GM13977 (cell line): ENCODE measurements at regions not wholly inside any gene's neighbourhood (a gene's known extent, or its start where the extent isn't known, plus 50 kb on each side); places are given as distances from the start of the nearest gene placed in this dataset.

ENCODE experiments used
- DNase-seq: peaks from one replicate; pipeline ENCODE4 v3.0.0; 2012; ENCODE audit warnings: low spot score
- in situ Hi-C: fragments of 300-500 bp; cut with MboI; formaldehyde crosslinking; loops from one replicate; pipeline ENCODE4 v1.12.0; 2022; ENCODE audit warnings: low sequenced_read_pairs, low pct_unique_long_range_greater_than_20kb, mixed read lengths, inconsistent platforms; ENCODE audit not compliant: unreplicated experiment
- TF ChIP-seq, protein P1 (sequence below): IDR thresholded peaks from 2 replicates; pipeline ENCODE4 v1.5.1; 2012; ENCODE audit warnings: mild to moderate bottlenecking, control low read depth; ENCODE audit not compliant: insufficient read depth; ENCODE audit errors: extremely low read depth, missing control alignments

GRCh38 chr5:92380069-92380770, 997.1 kb upstream of the ARRDC3 start:
- TF ChIP-seq, protein P1, sequence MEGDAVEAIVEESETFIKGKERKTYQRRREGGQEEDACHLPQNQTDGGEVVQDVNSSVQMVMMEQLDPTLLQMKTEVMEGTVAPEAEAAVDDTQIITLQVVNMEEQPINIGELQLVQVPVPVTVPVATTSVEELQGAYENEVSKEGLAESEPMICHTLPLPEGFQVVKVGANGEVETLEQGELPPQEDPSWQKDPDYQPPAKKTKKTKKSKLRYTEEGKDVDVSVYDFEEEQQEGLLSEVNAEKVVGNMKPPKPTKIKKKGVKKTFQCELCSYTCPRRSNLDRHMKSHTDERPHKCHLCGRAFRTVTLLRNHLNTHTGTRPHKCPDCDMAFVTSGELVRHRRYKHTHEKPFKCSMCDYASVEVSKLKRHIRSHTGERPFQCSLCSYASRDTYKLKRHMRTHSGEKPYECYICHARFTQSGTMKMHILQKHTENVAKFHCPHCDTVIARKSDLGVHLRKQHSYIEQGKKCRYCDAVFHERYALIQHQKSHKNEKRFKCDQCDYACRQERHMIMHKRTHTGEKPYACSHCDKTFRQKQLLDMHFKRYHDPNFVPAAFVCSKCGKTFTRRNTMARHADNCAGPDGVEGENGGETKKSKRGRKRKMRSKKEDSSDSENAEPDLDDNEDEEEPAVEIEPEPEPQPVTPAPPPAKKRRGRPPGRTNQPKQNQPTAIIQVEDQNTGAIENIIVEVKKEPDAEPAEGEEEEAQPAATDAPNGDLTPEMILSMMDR = no peak
- in situ Hi-C loops = no loop called here
- no peak for DNase-seq

DNA sequence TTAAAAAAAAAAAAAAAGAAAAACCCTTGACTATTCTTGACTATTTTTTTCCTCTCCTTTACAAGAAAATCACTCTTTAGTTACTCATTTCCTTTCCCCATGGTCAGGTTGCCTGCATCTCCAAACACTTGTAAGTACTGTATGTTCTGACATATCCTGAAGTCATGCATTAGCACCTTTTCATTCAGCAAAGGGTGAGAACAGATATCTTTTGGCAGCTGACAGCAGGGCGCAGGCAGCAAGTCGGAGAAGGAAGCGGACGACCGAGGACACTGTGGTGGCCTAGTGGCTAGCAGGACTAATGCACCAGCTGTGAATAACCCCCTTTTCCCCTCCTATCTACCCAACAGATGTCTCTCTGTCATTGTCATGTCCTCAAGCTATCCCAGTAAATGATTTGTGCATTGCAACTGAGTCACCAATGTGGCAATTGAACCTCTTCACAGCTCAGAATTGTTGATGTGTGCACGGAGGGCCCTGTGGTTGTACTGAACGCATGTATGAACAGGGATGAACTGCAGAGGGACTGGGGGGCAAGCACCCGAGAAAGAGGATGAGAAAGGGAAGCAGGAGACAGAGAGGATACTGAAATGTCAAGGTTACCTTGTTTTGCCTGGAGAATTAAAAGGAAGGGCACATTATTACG, 996.0 kb upstream of the ARRDC3 start:
- DNase-seq = no peak
- in situ Hi-C loops = no loop called here
- TF ChIP-seq, protein P1 = no peak

DNA sequence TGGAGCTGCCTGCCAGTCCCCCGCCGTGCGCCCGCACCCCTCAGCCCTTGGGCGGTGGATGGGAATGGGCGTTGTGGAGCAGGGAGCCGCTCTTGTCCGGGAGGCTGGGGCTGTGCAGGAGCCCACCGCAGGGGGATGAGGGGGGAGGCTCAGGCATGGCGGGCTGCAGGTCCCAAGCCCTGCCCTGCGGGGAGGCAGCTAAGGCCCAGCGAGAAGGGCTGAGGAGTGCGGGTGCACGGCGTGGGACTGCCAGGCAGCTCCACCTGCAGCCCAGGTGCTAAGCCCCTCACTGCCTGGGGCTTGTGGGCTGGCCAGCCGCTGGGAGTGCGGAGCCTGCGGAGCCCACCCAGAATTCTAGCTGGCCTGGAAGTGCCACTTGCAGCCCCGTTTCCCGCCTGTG, 991.7 kb upstream of the ARRDC3 start:
- DNase-seq = no peak
- in situ Hi-C loops = no loop called here
- TF ChIP-seq, protein P1 = no peak

DNA sequence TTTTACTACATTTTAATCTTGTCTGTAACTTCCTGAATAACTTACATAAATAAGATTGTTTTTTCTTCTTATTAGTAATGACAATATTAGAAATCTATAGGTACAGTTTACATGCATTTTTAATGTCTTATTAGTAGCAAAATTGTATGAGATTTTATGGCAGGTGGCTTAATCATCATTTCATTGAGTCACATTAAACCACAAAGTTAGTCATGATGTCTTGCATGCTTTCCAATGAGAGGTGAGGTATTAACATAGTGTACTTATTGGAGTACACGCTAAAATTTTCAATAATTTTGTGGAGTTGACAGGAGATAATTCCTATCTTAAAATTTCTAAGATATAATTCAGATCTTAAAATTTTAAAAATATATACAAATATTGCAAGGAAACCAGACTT, 989.6 kb upstream of the ARRDC3 start:
- TF ChIP-seq, protein P1 = no peak
- in situ Hi-C loops = no loop called here
- DNase-seq = no peak

DNA sequence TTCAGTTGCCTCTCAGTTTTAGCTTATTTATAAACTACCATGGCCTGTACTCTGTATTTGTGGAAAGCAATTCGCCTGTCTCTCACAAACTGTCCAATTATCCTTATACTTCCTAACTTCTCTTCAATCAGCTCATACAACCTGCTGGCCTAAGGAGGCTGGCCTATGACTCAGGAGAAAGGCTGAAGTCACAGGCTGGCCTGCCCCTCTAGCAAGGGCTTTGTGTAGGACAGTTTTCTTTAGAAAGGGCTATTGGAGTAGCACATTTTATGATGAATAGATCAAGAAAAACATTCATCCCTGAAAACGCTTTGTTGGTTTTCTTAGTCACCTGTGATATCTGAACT, 988.7 kb upstream of the ARRDC3 start:
- no peak for DNase-seq
- TF ChIP-seq, protein P1 = no peak
- in situ Hi-C loops = no loop called here

DNA sequence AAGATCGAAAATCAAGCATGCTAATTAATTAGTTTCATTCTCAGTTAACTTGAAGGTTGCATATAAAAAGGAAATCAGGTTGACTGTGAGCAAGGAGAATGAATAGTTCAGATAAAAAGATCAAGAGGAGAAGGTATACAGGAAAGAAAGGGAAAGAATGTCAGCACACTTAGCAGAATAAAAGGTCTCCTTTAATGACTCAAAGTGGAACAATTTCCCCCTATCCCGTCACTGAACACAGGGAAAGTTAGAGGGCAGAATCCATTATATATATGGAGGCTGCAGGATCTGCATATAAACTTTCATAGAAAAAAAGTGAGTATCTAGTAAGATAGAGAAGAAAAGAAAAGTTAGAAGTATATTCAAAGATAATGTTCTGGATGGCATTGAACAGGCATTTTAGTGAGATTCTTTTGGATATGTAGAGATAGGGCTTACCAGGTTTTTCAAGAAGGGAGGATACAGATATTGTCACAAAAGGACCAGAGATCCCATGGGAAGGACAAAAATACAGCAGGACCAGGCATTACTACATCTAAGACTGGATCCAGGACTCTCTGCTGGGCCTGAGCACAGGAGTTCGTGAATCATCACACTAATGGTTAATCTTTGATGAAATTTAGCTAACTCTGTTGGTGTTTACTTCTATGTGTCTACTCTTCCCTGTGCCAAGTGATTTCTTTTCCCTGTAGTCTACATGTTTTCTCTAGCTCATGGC, 988.2 kb upstream of the ARRDC3 start:
- TF ChIP-seq, protein P1 = no peak
- in situ Hi-C loops = no loop called here
- DNase-seq = no peak
